ENCODE measurements at regions not wholly inside any gene's neighbourhood (a gene's known extent, or its start where the extent isn't known, plus 50 kb on each side); places are given as distances from the start of the nearest gene placed in this dataset.

DNA sequence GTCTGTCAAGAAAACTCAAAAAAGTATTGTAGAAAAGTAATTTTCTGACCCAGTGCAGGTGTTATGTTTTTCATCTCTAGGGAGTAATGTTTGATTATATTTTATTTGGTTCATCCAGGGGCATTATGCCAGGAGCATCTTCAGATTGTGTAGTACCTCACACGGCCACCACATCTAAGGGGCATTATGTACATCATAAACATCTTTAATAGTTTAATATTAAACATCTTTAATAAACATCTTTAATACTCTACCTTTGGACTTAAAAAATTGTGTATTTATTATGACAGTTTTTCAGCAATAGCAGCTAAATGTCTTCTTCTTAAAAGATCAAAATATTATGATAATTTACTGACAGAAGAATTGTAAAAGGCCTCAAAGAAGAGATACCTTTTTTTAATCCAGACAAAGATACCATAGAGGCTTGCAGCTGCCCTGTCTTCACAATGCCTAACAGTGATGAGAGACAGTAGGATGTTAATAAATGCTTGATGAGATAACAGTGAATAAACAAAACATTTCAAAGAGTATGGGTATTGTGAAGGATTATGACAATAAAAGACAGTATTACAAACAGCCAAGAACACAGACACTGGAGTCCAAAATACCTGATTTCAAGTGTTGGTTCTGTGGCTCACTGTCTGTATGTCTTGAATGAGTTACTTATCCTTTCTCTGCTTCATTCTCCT lies 240.9 kb upstream of the ADGRL2 start:
- TF ChIP-seq CEBPB (IDR thresholded peaks at IDR 0.05; ENCODE audit: borderline replicate concordance, low read depth, low read length) (no peak), ZKSCAN1 (IDR thresholded peaks at IDR 0.05; ENCODE audit: low read length) (no peak), NCOA5 (CRISPR knock-in tag; IDR thresholded peaks at IDR 0.05) (no peak), ZNF431 (CRISPR knock-in tag; IDR thresholded peaks at IDR 0.05; ENCODE audit: borderline replicate concordance, low read depth) (no peak), CBX1 (IDR thresholded peaks at IDR 0.05; ENCODE audit: low read depth) (no peak), CTCF (CRISPR knock-in tag; IDR thresholded peaks at IDR 0.05) (no peak), JUND (CRISPR knock-in tag; IDR thresholded peaks at IDR 0.05) (no peak), RBM22 (optimal IDR thresholded peaks at IDR 0.05; ENCODE audit: low read length) (no peak), ZNF263 (CRISPR knock-in tag; IDR thresholded peaks at IDR 0.05) (no peak), IRF1 (CRISPR knock-in tag; IDR thresholded peaks at IDR 0.05; ENCODE audit: low read depth) (no peak), MLX (CRISPR knock-in tag; IDR thresholded peaks at IDR 0.05) (no peak)

Data from HepG2 (cell line).